ENCODE measurements at regions not wholly inside any gene's neighbourhood (a gene's known extent, or its start where the extent isn't known, plus 50 kb on each side); places are given as distances from the start of the nearest gene placed in this dataset.

GRCh38 chr5:118321081-118321480 lies 667.3 kb downstream of the DTWD2 start:
- no peak for DNase-seq
- intact Hi-C loops (cut with DNase I) = no loop called here
- 89 to 93% methylated on average over 2 of the region's 2 CpGs for WGBS, 2 donors
- Histone ChIP-seq H3K27ac (no peak overlapping the region), H3K4me1 (peaks cover 3 to 6% of the 10 kb centered on the region in 2 donors), H3K36me3 (no peaks in the 10 kb centered on the region), H3K4me3 (replicated peaks in 1 of 3) (no peak overlapping the region), H3K27me3 (no peaks in the 10 kb centered on the region), H3K9me3 (no peaks in the 10 kb centered on the region)
- TF ChIP-seq CTCF (IDR thresholded peaks at IDR 0.05) (no peak), POLR2A (IDR thresholded peaks at IDR 0.05) (no peak)

DNA sequence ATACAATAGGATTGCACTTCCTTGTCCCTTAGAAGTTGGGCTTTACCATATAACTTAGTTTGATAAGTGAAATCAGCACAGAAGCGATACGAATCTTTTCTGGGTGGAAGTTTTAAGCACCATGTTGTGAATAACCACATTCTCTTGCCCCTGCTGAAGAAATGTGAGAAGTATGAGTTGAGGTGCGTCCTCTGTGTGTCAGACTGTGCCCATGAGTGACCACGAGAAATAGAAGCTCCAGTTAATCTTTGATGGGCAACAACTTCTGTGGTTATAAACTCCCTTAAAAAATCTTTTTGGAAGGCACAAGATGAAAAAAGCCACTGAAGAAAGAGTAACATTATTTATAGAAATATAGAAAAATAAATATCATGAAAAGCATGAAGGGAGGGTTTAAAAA lies 668.2 kb downstream of the DTWD2 start:
- Histone ChIP-seq H3K4me1 (no peaks in the 10 kb centered on the region), H3K36me3 (no peaks in the 10 kb centered on the region), H3K4me3 (replicated peaks in 1 of 3) (no peak overlapping the region), H3K27me3 (no peaks in the 10 kb centered on the region), H3K9me3 (no peaks in the 10 kb centered on the region), H3K27ac (no peak overlapping the region)
- intact Hi-C loops (cut with DNase I) = no loop called here
- WGBS, 2 donors = 92 to 96% methylated on average over 4 of the region's 4 CpGs
- TF ChIP-seq CTCF (IDR thresholded peaks at IDR 0.05) (no peak), POLR2A (IDR thresholded peaks at IDR 0.05) (no peak)
- no peak for DNase-seq

DNA sequence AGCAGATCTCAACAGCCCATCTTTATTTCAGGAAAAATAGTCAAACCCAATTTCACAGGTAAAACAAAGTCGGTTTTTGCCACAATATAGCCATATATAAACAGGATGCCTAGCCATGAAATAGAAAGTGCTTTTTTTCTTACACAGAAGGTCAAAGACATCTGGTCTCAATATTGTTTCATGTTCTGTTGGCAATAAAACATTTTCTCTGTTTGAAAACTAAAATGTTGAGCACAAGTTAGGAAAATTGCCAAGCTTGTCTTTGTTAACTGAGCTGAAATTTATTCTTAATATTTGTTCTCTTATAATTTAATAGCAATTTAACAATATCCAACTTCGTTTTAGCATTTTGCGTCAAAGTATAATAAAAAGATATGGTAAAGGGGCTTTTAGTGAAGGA lies 673.4 kb downstream of the DTWD2 start:
- no peak overlapping the region for H3K4me3 ChIP-seq (replicated peaks in 1 of 3)
- no peak for DNase-seq

DNA sequence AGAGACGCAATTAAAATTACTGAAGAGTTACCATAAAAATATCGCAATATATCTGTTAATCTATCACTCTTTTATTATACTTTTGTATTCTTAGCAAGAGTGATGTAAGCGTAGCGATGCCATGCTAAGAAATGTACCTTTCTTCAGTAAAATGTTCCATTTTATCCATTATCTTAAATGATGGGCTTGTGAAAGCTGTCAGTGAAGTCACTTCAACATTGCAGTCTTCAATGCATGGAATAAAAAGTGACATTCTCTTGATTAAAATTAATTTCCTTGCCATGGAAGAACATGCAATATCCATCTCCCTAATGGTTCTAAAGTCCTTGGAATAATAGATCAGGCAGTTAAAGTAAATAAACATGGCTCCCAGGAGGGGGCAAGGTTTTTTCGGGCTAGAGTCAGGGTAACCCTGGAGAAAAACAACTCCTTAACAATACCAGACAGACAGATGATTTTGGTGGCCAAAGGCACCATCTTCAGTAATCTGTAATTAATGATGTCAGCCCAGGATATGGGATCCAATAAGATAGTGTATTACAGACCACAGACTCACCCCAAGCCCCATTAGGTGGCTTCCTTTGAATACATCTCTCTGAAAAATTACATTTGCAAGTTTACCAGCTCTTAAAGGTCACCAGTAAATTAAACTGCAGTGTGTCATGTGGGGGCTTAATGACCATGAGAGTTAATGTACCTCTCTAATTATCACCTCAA lies 677.1 kb downstream of the DTWD2 start:
- no peak for TF ChIP-seq CTCF (IDR thresholded peaks at IDR 0.05)
- no peak for TF ChIP-seq POLR2A (IDR thresholded peaks at IDR 0.05)
- no peaks in the 10 kb centered on the region for H3K9me3 ChIP-seq
- H3K27ac ChIP-seq = no peak overlapping the region
- no peaks in the 10 kb centered on the region for H3K36me3 ChIP-seq
- no peak overlapping the region for H3K4me3 ChIP-seq (replicated peaks in 1 of 3)
- intact Hi-C loops (cut with DNase I) = no loop called here
- DNase-seq = no peak
- no peaks in the 10 kb centered on the region for H3K27me3 ChIP-seq
- 89 to 93% methylated on average over 5 of the region's 5 CpGs for WGBS, 2 donors
- H3K4me1 ChIP-seq = peaks cover 5% of the 10 kb centered on the region in 2 donors

More for the DNA sequence above, 673.4 kb downstream of the DTWD2 start:
- Histone ChIP-seq H3K36me3 (no peaks in the 10 kb centered on the region), H3K9me3 (no peaks in the 10 kb centered on the region), H3K27ac (no peak overlapping the region), H3K27me3 (no peaks in the 10 kb centered on the region), H3K4me1 (no peaks in the 10 kb centered on the region)
- no peak for TF ChIP-seq POLR2A (IDR thresholded peaks at IDR 0.05)
- TF ChIP-seq CTCF (IDR thresholded peaks at IDR 0.05) = no peak
- intact Hi-C loops (cut with DNase I) = no loop called here
- 79 to 86% methylated on average over 3 of the region's 3 CpGs for WGBS, 2 donors

DNA sequence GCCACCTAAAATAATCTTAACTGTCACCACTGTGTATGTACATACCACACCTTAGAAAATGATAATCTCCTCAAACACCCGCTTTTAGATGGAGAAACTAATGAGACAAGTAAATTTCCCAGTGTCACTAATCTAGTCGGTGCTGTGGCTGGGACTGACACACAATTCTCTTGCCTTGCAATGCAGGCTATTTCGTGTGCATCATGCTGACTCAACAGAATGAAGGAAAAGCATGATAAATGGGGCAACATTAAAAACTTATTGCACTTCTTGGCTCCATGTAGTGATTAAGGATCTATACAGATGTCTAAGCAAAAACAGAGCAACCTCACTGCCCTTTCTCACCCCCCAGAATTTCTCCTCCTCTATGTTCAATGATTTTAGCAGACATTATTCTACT lies 677.9 kb downstream of the DTWD2 start:
- intact Hi-C loops (cut with DNase I) = no loop called here
- peaks cover 5% of the 10 kb centered on the region in 2 donors for H3K4me1 ChIP-seq
- H3K27ac ChIP-seq = no peak overlapping the region
- no peak for TF ChIP-seq CTCF (IDR thresholded peaks at IDR 0.05)
- TF ChIP-seq POLR2A (IDR thresholded peaks at IDR 0.05) = no peak
- no peak overlapping the region for H3K4me3 ChIP-seq (replicated peaks in 1 of 3)
- H3K36me3 ChIP-seq = no peaks in the 10 kb centered on the region
- no peak for DNase-seq
- 81 to 84% methylated on average over 3 of the region's 3 CpGs for WGBS, 2 donors
- H3K9me3 ChIP-seq = no peaks in the 10 kb centered on the region
- no peaks in the 10 kb centered on the region for H3K27me3 ChIP-seq

Measured in thyroid gland (tissue), 4 donors.